ENCODE measurements at regions not wholly inside any gene's neighbourhood (a gene's known extent, or its start where the extent isn't known, plus 50 kb on each side); places are given as distances from the start of the nearest gene placed in this dataset.
A peak's percentile ranks its signal among the peaks of the same experiment; 100 is the strongest.
"Not testable (repeated sequence)": the region's sequence is repeated elsewhere in the genome, so short reads cannot be mapped to it uniquely, and the experiment has no call there.

GRCh38 chr20:47430862-47431588, 70.7 kb upstream of the NCOA3 start:
- no peaks in the 10 kb centered on the region for H3K4me1 ChIP-seq (ENCODE audit: insufficient read depth, low read length)
- peaks cover 20% of the 10 kb centered on the region for H3K4me1 Mint-ChIP-seq (ENCODE audit: low read depth, unreplicated experiment)
- H3K79me2 ChIP-seq (ENCODE audit: insufficient read depth, low read length), result no peaks in the 10 kb centered on the region
- no peak overlapping the region for H2AFZ ChIP-seq (ENCODE audit: low read depth, low read length)
- H3K27me3 Mint-ChIP-seq (ENCODE audit: low read depth, unreplicated experiment), result no peaks in the 10 kb centered on the region
- H3K4me3 Mint-ChIP-seq (ENCODE audit: unreplicated experiment), result no peak overlapping the region
- no peak overlapping the region for H3K27ac Mint-ChIP-seq (ENCODE audit: unreplicated experiment)
- H3K27ac ChIP-seq (ENCODE audit: low read depth, low read length), result no peak overlapping the region
- FAIRE-seq (no peak), DNase-seq (ENCODE audit: low read depth) (no peak)
- H3K36me3 Mint-ChIP-seq (ENCODE audit: low read depth, unreplicated experiment), result no peaks in the 10 kb centered on the region
- peaks cover 8% of the 10 kb centered on the region for H3K9me3 ChIP-seq (ENCODE audit: insufficient read depth, low read depth, low read length)
- H3K27me3 ChIP-seq (ENCODE audit: insufficient read depth, low read length), result no peaks in the 10 kb centered on the region
- no peaks in the 10 kb centered on the region for H4K20me1 ChIP-seq (ENCODE audit: insufficient read depth, low read length)
- H3K4me3 ChIP-seq (ENCODE audit: insufficient read depth, low read depth, low read length), result no peak overlapping the region
- TF ChIP-seq EZH2 (IDR thresholded peaks at IDR 0.05; ENCODE audit: insufficient read depth, low read length), result no peak
- TF ChIP-seq CTCF (IDR thresholded peaks at IDR 0.05; ENCODE audit: insufficient read depth, low read depth, low read length), result no peak
- no peaks in the 10 kb centered on the region for H3K36me3 ChIP-seq (ENCODE audit: insufficient read depth, low read length)
- H3K9ac ChIP-seq (ENCODE audit: low read length), result no peak overlapping the region
- peaks cover 9% of the 10 kb centered on the region for H3K9me3 Mint-ChIP-seq (ENCODE audit: unreplicated experiment)
- no peak overlapping the region for H3K4me2 ChIP-seq (ENCODE audit: low read length)

- no peak overlapping the region for H3K4me3 ChIP-seq (ENCODE audit: insufficient read depth, low read depth, low read length)
- Mint-ChIP-seq H3K4me1 (ENCODE audit: low read depth, unreplicated experiment) (peaks cover 20% of the 10 kb centered on the region), H3K36me3 (ENCODE audit: low read depth, unreplicated experiment) (no peaks in the 10 kb centered on the region), H3K27ac (ENCODE audit: unreplicated experiment) (peak overlapping the region; percentile 69), H3K4me3 (ENCODE audit: unreplicated experiment) (no peak overlapping the region), H3K27me3 (ENCODE audit: low read depth, unreplicated experiment) (no peaks in the 10 kb centered on the region), H3K9me3 (ENCODE audit: unreplicated experiment) (peaks cover 1% of the 10 kb centered on the region)
- FAIRE-seq (no peak), DNase-seq (ENCODE audit: low read depth) (no peak)
- H4K20me1 ChIP-seq (ENCODE audit: insufficient read depth, low read length), result no peaks in the 10 kb centered on the region
- no peak overlapping the region for H3K9ac ChIP-seq (ENCODE audit: low read length)
- no peaks in the 10 kb centered on the region for H3K4me1 ChIP-seq (ENCODE audit: insufficient read depth, low read length)
- H3K36me3 ChIP-seq (ENCODE audit: insufficient read depth, low read length), result no peaks in the 10 kb centered on the region
- H2AFZ ChIP-seq (ENCODE audit: low read depth, low read length), result no peak overlapping the region
- TF ChIP-seq CTCF (IDR thresholded peaks at IDR 0.05; ENCODE audit: insufficient read depth, low read depth, low read length), result no peak
- TF ChIP-seq EZH2 (IDR thresholded peaks at IDR 0.05; ENCODE audit: insufficient read depth, low read length), result no peak
- peak overlapping the region; percentile 67 for H3K4me2 ChIP-seq (ENCODE audit: low read length)
- H3K27ac ChIP-seq (ENCODE audit: low read depth, low read length), result no peak overlapping the region
- H3K27me3 ChIP-seq (ENCODE audit: insufficient read depth, low read length), result no peaks in the 10 kb centered on the region
- no peaks in the 10 kb centered on the region for H3K79me2 ChIP-seq (ENCODE audit: insufficient read depth, low read length)
- H3K9me3 ChIP-seq (ENCODE audit: insufficient read depth, low read depth, low read length), result no peaks in the 10 kb centered on the region
Observed at GRCh38 chr20:47432834-47433210, 68.9 kb upstream of the NCOA3 start.

GRCh38 chr20:47434128-47434779, 67.4 kb upstream of the NCOA3 start:
- not testable (repeated sequence) for H2AFZ ChIP-seq (ENCODE audit: low read depth, low read length); H3K4me1 ChIP-seq (ENCODE audit: insufficient read depth, low read length); H3K4me3 ChIP-seq (ENCODE audit: insufficient read depth, low read depth, low read length); H4K20me1 ChIP-seq (ENCODE audit: insufficient read depth, low read length); H3K36me3 Mint-ChIP-seq (ENCODE audit: low read depth, unreplicated experiment); H3K27ac Mint-ChIP-seq (ENCODE audit: unreplicated experiment); H3K36me3 ChIP-seq (ENCODE audit: insufficient read depth, low read length); H3K27me3 ChIP-seq (ENCODE audit: insufficient read depth, low read length); H3K9me3 Mint-ChIP-seq (ENCODE audit: unreplicated experiment); H3K27me3 Mint-ChIP-seq (ENCODE audit: low read depth, unreplicated experiment); H3K27ac ChIP-seq (ENCODE audit: low read depth, low read length); H3K9me3 ChIP-seq (ENCODE audit: insufficient read depth, low read depth, low read length); FAIRE-seq; H3K9ac ChIP-seq (ENCODE audit: low read length); H3K79me2 ChIP-seq (ENCODE audit: insufficient read depth, low read length); H3K4me3 Mint-ChIP-seq (ENCODE audit: unreplicated experiment)
- peak; percentile 93 for DNase-seq (ENCODE audit: low read depth)
- peak overlapping the region; percentile 48 for H3K4me2 ChIP-seq (ENCODE audit: low read length)
- peaks cover 17% of the 10 kb centered on the region for H3K4me1 Mint-ChIP-seq (ENCODE audit: low read depth, unreplicated experiment)

All from astrocyte (in vitro differentiated cells and primary cell).